ENCODE measurements at regions not wholly inside any gene's neighbourhood (a gene's known extent, or its start where the extent isn't known, plus 50 kb on each side); places are given as distances from the start of the nearest gene placed in this dataset.

GRCh38 chr16:55233464-55233863, 90.5 kb upstream of the IRX6 start:
- DNase-seq = no peak

GRCh38 chr16:55236655-55237054, 87.3 kb upstream of the IRX6 start:
- DNase-seq = no peak

DNA sequence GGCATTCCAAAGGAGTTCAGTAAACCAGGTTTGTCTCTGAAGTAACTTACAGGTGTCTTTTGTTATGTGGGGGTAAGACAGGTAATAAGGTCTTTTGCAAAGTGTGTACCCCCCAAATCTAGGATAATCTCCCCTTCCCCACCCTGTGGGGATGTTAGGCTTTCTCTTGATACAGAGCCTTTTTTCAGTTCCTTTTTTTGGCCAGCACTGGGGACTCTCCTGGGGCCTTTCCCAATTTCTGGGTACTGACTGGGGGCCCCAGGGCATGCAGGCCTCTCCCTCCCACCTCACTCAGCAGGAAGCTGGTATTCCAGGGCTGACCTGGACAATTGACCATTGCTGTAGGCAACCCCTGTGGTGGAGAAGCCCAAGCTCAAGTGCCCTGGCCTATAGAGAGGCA, 84.3 kb upstream of the IRX6 start:
- no peak for DNase-seq

GRCh38 chr16:55240888-55241287, 83.1 kb upstream of the IRX6 start:
- DNase-seq = no peak

GRCh38 chr16:55242667-55243066, 81.3 kb upstream of the IRX6 start:
- no peak for DNase-seq

GRCh38 chr16:55248058-55248457, 75.9 kb upstream of the IRX6 start:
- peak in 2 of 4 experiments; percentile 6 to 7 for DNase-seq

DNA sequence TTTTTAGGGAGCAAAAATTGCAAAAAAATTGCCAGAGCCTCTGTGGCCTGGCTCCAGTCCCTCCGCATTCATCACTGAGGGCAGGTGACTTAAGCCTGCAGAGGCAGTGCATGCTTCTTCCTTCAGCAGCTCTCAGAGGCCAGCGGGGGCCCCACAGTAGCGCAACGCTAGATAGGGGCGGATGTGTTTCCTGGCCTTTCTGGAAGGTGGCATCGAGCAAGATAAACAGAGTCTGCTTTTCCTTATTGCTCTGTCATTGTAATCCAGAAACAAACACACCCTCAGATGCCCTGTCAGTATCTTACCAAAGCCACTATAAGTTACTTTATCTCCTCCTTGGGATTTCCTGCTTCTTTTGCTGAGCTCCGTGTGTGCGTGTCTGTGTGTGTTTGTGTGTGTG, 75.5 kb upstream of the IRX6 start:
- no peak for DNase-seq

GRCh38 chr16:55249361-55249760, 74.6 kb upstream of the IRX6 start:
- no peak for DNase-seq

DNA sequence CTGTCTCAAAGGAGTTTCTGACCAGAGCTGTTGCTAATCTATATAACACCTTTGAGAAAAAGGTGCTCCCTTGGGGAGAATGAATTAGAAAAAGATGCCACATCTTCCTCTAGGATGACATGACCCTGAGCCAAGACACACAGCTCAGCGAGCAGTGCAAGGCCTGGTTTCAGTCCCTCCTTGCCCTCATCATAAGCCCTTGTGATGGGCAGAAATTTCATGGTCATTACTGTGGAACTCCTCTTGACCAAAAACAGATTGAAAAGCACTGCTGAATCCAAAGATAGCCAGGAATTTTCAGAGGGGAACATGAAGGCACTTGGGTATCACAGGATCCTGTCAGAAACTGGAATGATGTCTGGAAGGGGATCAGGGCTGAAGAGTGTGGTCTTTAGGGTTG, 74.1 kb upstream of the IRX6 start:
- no peak for DNase-seq

- no peak for DNase-seq
These were observed 73.3 kb upstream of the IRX6 start for GRCh38 chr16:55250701-55251100.

GRCh38 chr16:55251151-55251550, 72.9 kb upstream of the IRX6 start:
- no peak for DNase-seq

- DNase-seq = no peak
These were observed 71.4 kb upstream of the IRX6 start for GRCh38 chr16:55252577-55252976.

- no peak for DNase-seq
These were observed 70.0 kb upstream of the IRX6 start for GRCh38 chr16:55253987-55254386.

DNA sequence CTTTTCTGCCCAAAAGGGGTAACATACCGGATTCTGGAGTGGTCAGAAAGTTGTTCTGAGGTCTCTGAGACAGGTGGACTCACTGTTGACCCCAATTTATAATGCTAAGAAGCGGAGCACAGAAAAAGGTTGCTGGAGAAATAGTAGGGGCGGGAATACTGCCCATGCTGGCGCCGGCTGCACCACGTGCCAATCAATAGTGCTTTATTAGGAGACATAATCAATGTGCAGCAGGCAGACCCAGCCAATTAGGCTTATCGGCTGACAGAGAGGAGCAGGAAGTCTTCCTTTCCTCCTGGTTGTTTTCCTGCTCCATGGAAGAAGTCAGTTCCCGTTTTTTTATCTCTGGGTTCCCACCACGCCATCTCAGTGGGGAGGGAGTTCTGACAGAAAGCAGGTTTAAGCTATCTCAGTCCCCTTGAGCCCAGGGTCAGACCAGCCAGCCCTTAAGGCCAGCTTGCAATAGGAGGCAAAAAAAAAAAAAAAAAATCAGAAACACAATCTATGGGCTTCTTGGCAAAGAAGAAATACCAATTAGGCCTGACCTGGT, 68.2 kb upstream of the IRX6 start:
- no peak for DNase-seq

- DNase-seq = no peak
These were observed 67.5 kb upstream of the IRX6 start for GRCh38 chr16:55256412-55257016.

DNA sequence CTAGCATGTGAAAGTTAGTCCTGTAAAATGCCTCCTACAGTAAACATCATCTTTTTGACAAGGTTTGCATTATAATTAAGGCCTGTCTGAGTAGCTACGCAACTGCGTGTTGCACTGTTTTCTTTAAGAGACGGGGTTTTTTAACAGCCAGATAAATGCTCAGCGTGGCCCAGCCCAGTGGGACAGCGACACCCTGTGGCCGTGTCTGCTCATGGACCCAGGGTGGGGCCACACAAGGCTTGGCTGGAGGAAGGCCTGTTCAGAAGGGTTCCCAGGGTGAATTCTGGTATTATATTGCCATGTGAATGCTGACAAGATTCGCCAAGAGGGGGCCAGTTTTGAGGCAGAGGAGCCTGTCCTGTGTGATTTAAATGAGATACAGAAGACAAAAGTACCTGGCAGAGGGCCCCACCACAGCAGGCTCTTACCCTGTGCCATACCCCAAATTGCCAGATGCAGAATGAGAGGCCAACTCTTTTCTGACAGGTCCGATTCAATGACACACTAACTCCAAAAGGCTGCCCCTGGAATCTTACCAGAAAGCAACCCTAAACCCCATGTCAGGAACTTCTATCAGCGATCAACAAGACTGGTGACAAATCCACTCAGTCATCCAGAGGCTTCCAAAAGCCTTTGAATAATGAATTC, 65.9 kb upstream of the IRX6 start:
- peak; percentile 59 to 81 (median 73) for DNase-seq

- DNase-seq = no peak
These were observed 62.7 kb upstream of the IRX6 start for GRCh38 chr16:55261301-55261700.

DNA sequence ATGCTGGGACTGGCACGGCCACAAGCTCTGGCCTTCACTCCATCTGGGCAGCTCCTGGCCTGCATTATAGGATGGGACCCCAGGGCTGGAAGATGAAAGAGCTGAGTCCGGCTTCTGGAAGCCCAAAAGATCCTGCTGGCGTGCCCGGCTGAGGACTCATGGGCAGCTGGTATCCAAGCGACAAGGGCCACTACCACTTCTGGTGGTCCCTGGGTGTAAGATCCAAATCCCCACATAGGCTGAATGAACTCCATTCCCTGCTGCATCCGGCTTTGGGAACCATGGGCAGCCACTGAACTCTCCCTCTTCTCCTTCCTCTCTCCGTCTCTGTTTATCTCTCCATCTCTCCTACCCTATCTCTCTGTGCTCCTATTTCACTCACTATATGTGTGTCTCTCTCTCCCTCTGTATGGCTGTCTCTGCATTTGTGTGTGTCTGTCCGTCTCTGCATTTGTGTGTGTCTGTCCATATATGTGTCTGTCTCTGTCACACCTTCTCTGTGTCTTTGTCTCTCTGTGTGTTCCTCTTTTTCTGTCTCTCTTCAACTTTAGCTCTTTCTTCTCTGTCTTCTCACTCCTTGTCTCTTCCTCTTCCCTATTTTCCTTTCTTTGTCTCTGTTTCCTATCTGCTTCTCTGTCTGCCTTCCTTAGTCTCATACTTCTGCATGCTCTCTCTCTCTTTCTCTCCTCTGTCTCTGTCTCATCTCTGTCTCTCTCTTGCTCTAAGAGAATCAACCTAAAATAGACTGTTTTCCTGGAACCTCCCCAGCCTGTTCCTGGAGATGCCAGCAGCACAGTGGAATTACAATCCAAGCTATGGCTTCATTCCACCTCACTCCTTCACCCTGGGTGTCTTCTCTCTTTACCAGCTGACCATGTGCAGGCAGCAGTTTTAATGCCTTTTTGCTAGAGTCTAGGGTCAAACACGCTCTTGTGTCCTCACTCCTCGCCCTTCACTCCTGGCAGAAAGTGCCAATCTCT, 60.4 kb upstream of the IRX6 start:
- no peak for DNase-seq

DNA sequence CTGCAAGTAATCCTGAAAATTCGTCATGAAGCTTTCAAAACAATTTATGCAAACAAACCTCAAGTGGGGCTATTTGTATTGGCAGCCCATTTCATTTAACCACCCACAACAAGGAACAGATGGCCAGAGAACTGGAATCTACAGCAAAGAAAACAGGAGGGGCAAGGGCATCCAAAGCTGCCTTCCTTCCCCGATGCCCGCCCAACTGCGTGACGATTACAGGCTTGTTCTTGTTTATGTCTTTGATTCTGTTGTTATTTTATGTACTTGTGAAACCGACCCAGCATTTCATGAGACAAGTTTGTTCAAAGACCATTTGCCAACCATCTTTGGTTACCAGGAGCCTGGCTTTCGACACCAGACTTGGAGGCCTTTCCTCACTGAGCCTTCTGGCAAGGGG, 59.1 kb upstream of the IRX6 start:
- no peak for DNase-seq

- no peak for DNase-seq
These were observed 58.1 kb upstream of the IRX6 start for GRCh38 chr16:55265926-55266325.

DNA sequence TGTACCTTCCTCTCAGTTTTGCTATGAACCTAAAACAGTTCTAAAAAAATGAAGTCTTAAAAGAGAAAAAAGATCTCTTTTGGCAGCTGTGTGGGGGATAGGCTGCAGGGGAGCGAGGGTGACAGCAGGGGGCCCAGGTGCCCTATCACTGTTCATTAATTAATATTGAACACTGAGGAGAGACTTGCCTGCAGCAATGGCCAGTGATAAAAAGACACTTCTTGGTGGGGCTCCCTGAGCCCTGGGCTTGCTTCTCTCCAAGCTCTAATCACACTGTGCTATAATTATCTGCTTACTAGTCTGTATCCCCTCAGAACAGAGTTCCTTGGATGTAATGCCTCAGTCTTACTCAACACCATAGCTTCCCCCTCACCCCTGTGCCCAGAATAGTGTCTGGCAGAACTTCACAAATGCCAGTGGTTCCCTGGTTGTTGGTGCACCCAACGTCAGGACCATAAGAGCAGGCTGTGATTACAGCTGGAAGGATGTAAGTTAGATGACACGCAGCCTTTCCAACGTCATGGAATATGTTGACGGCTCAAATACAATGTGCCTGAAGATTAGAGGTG, 52.0 kb upstream of the IRX6 start:
- no peak for DNase-seq

DNA sequence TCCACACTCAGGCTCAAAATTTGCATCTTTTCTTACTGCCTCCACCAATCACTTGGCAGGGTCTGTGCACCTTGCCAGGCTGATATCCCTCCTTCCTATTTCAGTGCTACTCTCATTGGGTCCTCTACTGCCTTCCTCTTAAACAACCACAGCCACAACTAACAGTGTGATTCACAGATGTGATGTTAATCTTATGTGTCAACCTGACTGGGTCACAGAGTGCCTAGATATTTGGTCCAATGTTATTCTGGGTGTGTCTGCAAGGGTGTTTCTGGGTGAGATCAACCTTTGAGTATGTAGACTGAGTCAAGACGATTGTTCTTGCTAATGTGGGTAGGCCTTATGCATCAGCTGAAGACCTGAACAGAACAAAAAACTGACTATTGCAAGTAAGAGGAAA, 51.3 kb upstream of the IRX6 start:
- DNase-seq = no peak

DNA sequence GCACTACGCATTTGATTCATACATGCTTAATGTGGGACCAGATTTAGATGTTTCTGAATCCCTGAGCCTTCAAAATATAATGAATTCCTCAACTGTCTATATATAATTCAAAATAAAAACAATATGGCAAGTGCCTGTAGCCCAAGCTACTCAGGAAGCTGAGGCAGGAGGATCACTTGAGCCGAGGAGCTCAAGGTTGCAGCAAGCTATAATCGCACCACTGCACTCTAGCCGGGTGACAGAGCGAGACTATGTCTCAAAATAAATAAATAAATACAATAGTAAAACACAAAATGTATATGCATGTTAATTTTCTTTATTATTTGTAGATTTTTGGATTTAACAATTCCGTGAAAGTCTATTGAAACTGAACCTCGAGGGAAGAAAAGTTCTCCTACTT, 50.6 kb upstream of the IRX6 start:
- no peak for DNase-seq
